ENCODE measurements at regions not wholly inside any gene's neighbourhood (a gene's known extent, or its start where the extent isn't known, plus 50 kb on each side); places are given as distances from the start of the nearest gene placed in this dataset.

DNA sequence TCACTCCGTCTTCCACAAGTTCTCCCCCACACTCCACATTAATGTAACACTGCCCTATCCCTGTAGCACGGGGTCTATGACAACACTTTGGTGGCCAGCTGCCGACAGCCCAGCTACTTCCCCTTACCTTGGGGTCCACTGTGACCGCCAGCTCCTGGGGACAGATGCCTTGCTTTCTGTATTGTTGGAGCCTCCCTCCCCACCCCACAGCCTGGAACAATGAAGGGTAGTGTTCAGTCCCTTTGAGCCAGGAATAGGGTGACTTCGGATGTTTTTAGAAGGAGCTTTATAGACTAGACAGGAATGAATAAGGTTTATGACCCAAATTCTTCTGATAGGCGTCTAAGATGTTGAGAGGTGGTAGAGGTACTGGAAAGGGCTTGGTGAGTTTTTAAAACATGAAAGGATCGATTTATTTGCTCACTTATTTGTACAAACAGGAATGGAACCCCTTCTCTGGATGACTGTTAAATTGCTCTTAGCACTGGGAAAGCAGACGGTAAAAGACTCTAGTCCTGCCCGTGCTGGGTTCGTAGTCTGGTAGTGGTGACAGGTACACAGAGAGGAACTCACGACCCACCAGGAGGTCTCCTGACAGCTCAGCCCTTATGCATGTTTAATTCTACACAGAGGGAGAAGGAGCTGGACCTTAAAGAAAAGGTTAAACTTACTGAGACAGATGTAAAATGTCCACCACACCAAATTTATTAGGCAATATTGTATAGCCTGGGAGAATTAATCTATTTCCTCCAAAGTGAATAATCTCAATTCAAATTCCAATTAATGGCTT lies 90.9 kb downstream of the MYCN start:
- no peak for TF ChIP-seq MYC (IDR thresholded peaks at IDR 0.05; ENCODE audit: low read depth, low read length)
- no peak for TF ChIP-seq POLR2A (IDR thresholded peaks at IDR 0.05; ENCODE audit: extremely low read depth, insufficient read length)
- TF ChIP-seq, protein P1, sequence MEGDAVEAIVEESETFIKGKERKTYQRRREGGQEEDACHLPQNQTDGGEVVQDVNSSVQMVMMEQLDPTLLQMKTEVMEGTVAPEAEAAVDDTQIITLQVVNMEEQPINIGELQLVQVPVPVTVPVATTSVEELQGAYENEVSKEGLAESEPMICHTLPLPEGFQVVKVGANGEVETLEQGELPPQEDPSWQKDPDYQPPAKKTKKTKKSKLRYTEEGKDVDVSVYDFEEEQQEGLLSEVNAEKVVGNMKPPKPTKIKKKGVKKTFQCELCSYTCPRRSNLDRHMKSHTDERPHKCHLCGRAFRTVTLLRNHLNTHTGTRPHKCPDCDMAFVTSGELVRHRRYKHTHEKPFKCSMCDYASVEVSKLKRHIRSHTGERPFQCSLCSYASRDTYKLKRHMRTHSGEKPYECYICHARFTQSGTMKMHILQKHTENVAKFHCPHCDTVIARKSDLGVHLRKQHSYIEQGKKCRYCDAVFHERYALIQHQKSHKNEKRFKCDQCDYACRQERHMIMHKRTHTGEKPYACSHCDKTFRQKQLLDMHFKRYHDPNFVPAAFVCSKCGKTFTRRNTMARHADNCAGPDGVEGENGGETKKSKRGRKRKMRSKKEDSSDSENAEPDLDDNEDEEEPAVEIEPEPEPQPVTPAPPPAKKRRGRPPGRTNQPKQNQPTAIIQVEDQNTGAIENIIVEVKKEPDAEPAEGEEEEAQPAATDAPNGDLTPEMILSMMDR (IDR thresholded peaks at IDR 0.05; ENCODE audit: low read depth, low read length) = no peak
- TF ChIP-seq, protein P2, sequence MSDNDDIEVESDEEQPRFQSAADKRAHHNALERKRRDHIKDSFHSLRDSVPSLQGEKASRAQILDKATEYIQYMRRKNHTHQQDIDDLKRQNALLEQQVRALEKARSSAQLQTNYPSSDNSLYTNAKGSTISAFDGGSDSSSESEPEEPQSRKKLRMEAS (IDR thresholded peaks at IDR 0.05; ENCODE audit: low read depth, low read length) = no peak
- no peak for DNase-seq (ENCODE audit: low read depth)
- no peak overlapping the region for H3K4me3 ChIP-seq (ENCODE audit: low read depth, low read length)

DNA sequence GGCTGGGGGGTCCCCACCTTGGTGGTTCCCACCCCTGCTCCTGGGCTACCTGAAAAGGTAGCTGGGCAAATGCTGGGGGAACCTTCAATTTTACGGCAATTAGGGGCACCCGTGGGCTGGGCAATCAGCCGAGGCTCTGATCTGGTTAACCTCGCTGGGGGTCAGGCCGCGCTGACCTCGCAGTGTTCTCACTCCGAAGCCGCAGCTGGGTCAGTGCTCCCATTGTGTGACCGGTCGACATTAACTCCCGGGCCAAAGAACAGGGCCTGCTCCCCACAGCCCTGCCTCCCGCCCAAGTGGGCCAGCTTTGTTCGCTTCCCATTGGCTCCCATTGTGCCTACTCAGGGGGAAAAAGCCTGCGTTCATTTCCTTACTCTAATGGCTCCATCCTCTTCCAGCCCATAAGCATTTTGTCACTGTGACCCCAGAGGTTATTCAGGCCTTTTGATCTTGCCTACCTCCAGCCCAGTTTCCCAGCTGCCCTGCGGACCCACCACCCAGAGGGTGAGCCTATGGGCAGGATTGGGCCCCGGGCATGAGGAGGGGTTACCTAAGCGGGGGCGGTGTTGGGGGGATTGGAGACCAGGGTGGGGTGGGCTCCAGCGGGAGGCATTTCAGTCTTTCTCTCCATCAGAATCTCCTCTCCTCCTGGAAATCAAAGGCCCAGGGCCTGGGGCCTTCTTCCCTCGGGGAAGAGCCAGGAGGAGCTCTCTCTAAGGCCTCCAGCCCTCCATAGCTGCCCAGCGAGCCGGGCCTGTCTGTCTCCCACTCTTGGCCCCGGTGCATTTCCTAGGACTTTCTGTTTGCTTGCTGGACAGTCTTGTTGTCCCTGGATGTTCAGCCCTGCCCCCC lies 90.1 kb downstream of the MYCN start:
- no peak for TF ChIP-seq POLR2A (IDR thresholded peaks at IDR 0.05; ENCODE audit: extremely low read depth, insufficient read length)
- TF ChIP-seq, protein P1 (IDR thresholded peaks at IDR 0.05; ENCODE audit: low read depth, low read length) = no peak
- H3K4me3 ChIP-seq (ENCODE audit: low read depth, low read length) = no peak overlapping the region
- DNase-seq (ENCODE audit: low read depth) = no peak

DNA sequence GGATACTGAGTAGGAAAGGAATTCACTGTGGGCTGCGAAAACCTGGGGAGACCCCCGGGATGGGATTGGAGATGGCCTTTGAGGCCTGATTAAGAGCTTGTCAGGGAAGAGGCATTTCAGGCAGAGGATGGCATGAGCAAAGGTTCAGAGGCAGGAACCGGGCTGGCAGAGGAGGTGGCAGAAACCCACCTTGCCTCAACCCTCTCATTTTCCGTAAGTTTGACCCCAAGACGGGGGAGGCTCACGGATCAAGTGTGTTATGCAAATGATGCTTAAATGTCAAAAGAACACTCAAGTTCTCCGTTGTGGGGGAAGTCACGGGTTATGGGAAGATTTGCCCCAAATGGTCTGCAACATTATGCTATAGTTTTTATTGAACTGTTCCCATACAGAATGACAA lies 88.3 kb downstream of the MYCN start:
- TF ChIP-seq POLR2A (IDR thresholded peaks at IDR 0.05; ENCODE audit: extremely low read depth, insufficient read length) (no peak), MYC (IDR thresholded peaks at IDR 0.05; ENCODE audit: low read depth, low read length) (no peak)
- TF ChIP-seq, protein P2 (IDR thresholded peaks at IDR 0.05; ENCODE audit: low read depth, low read length) = no peak
- TF ChIP-seq, protein P1 (IDR thresholded peaks at IDR 0.05; ENCODE audit: low read depth, low read length) = no peak

DNA sequence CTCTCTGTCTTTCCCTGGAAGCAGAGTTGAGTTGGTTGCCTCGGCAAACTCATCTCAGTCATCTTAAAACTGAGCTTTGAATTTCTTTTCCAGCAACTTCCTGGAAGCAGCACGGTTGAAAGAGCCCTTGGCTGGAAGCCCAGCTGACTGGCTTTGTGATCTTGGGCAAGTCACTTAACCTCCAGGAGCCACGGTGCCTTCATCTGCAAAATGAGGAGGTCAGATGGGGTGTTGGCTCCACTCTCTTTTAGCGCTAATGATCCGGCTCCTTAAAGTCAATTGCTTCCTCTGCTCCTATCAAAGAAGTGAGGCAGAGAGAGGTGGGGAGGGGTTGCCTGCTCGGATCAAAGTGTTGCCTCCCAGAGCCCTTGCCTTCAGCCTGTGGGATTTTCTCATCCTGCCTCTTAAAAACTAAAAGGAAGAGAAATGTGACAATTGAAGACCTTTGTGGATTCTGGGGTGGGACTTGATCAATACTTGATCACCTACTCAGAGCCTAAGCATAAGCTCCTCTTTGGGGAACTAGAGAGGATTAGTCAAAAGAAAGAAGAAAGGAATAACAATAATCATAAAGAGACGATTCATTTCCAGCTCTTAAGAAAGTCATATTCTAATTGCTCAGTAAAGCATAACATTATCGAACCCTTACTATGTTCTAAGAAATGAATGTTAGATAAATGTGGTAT lies 86.6 kb downstream of the MYCN start:
- H3K4me3 ChIP-seq (ENCODE audit: low read depth, low read length) = no peak overlapping the region
- TF ChIP-seq, protein P1 (IDR thresholded peaks at IDR 0.05; ENCODE audit: low read depth, low read length) = no peak
- TF ChIP-seq POLR2A (IDR thresholded peaks at IDR 0.05; ENCODE audit: extremely low read depth, insufficient read length) (no peak), MYC (IDR thresholded peaks at IDR 0.05; ENCODE audit: low read depth, low read length) (no peak)
- TF ChIP-seq, protein P2 (IDR thresholded peaks at IDR 0.05; ENCODE audit: low read depth, low read length) = no peak
- no peak for DNase-seq (ENCODE audit: low read depth)

More for the DNA sequence above, 88.3 kb downstream of the MYCN start:
- DNase-seq (ENCODE audit: low read depth) = no peak
- H3K4me3 ChIP-seq (ENCODE audit: low read depth, low read length) = no peak overlapping the region

DNA sequence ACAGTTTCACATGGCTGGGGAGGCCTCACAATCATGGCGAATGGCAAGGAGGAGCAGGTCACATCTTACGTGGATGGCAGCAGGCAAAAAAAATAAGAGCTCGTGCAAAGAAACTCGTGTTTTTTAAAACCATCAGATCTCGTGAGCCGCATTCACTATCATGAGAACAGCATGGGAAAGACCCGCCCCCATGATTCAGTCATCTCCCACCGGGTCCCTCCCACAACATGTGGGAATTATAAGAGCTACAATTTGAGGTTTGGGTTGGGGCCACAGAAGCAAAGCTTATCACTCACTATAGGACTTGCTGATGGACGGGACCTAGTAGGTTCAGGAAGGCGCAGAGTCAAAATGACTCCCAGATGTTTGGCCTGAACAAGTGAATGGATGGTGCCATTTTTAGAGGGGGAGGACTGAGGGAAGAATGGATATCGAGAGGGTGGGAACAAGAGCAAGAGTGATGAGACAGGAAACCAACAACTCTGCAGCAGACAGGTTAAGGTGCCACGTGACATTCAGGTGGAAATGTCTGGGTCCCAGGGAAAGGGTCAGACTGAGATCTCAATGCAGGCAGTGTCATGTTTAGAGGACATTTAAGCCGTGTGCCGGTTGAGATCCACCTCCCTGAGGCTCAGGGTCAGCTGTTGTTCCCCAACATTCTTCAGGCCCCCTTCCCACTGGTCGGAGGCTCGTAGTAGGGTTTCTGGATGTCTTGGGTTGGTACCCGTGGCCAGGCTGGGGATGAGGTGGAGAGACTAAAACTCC lies 85.7 kb downstream of the MYCN start:
- no peak for DNase-seq (ENCODE audit: low read depth)
- TF ChIP-seq POLR2A (IDR thresholded peaks at IDR 0.05; ENCODE audit: extremely low read depth, insufficient read length) = no peak
- TF ChIP-seq, protein P2 (IDR thresholded peaks at IDR 0.05; ENCODE audit: low read depth, low read length) = no peak
- TF ChIP-seq, protein P1 (IDR thresholded peaks at IDR 0.05; ENCODE audit: low read depth, low read length) = no peak
- no peak for TF ChIP-seq MYC (IDR thresholded peaks at IDR 0.05; ENCODE audit: low read depth, low read length)
- H3K4me3 ChIP-seq (ENCODE audit: low read depth, low read length) = no peak overlapping the region

All from NB4 (cell line).